H9 (cell line): ENCODE measurements at regions not wholly inside any gene's neighbourhood (a gene's known extent, or its start where the extent isn't known, plus 50 kb on each side); places are given as distances from the start of the nearest gene placed in this dataset.

Experiments used
- DNase-seq: peaks from one replicate; pipeline ENCODE4 v3.0.0-alpha.2; 2017
- H2AFZ ChIP-seq: one replicate; pipeline ENCODE4 v1.6.1; 2013; ENCODE audit warnings: mild to moderate bottlenecking, low read length, control low read depth, moderate library complexity
- H2AK5ac ChIP-seq: 2 replicates; pipeline ENCODE4 v1.6.1; 2013; ENCODE audit warnings: low read length, control low read depth, mixed read lengths; ENCODE audit not compliant: insufficient read length
- H2BK120ac ChIP-seq: one replicate; pipeline ENCODE4 v1.6.1; 2013; ENCODE audit warnings: low read depth, mild to moderate bottlenecking, low read length, control low read depth, inconsistent platforms; ENCODE audit not compliant: poor library complexity, severe bottlenecking
- H2BK12ac ChIP-seq: 2 replicates; pipeline ENCODE4 v1.6.1; 2013; ENCODE audit warnings: low read length, control low read depth, mixed read lengths, low read depth; ENCODE audit not compliant: insufficient read length
- H2BK15ac ChIP-seq: 2 replicates; pipeline ENCODE4 v1.6.1; 2013; ENCODE audit warnings: low read depth, low read length, control low read depth
- H2BK20ac ChIP-seq: one replicate; pipeline ENCODE4 v1.6.1; 2013; ENCODE audit warnings: low read depth, mild to moderate bottlenecking, low read length, control low read depth, inconsistent platforms; ENCODE audit not compliant: poor library complexity, severe bottlenecking
- H2BK5ac ChIP-seq: 2 replicates; pipeline ENCODE4 v1.6.1; 2013; ENCODE audit warnings: low read length, control low read depth, mixed read lengths; ENCODE audit not compliant: insufficient read length
- H3K14ac ChIP-seq: 2 replicates; pipeline ENCODE4 v1.6.1; 2013; ENCODE audit warnings: low read length, control low read depth; ENCODE audit not compliant: insufficient read depth
- H3K18ac ChIP-seq: 2 replicates; pipeline ENCODE4 v1.6.1; 2013; ENCODE audit warnings: low read depth, mild to moderate bottlenecking, mixed read lengths, low read length, control low read depth; ENCODE audit not compliant: insufficient read length
- H3K23ac ChIP-seq: 2 replicates; pipeline ENCODE4 v1.6.1; 2013; ENCODE audit warnings: low read length, control low read depth, mixed read lengths, low read depth; ENCODE audit not compliant: insufficient read length
- H3K23me2 ChIP-seq: 2 replicates; pipeline ENCODE4 v1.6.1; 2013; ENCODE audit warnings: low read depth, mild to moderate bottlenecking, mixed read lengths, low read length, control low read depth; ENCODE audit not compliant: insufficient read length, poor library complexity, severe bottlenecking
- H3K27ac ChIP-seq: 2 replicates; pipeline ENCODE4 v1.5.1; 2013; ENCODE audit warnings: low read length, control low read depth, mixed read lengths, low read depth; ENCODE audit not compliant: insufficient read length
- H3K27me3 ChIP-seq: 2 replicates; pipeline ENCODE4 v1.6.1; 2013; ENCODE audit warnings: low read length, control low read depth, inconsistent platforms; ENCODE audit not compliant: insufficient read depth
- H3K4ac ChIP-seq: 2 replicates; pipeline ENCODE4 v1.6.1; 2013; ENCODE audit warnings: low read depth, mild to moderate bottlenecking, control low read depth, inconsistent platforms, low read length, moderate library complexity
- H3K4me1 ChIP-seq: 2 replicates; pipeline ENCODE4 v1.6.1; 2013; ENCODE audit warnings: low read length, control low read depth, inconsistent platforms; ENCODE audit not compliant: insufficient read depth
- H3K4me2 ChIP-seq: 2 replicates; pipeline ENCODE4 v1.6.1; 2013; ENCODE audit warnings: low read length, control low read depth, mixed read lengths; ENCODE audit not compliant: insufficient read length, insufficient read depth
- H3K56ac ChIP-seq: 2 replicates; pipeline ENCODE4 v1.6.1; 2013; ENCODE audit warnings: low read depth, mild to moderate bottlenecking, mixed read lengths, low read length, control low read depth; ENCODE audit not compliant: insufficient read length
- H3K79me1 ChIP-seq: 2 replicates; pipeline ENCODE4 v1.6.1; 2013; ENCODE audit warnings: low read depth, mild to moderate bottlenecking, moderate library complexity, low read length, control low read depth, inconsistent platforms; ENCODE audit not compliant: insufficient read depth, poor library complexity, severe bottlenecking
- H3K79me2 ChIP-seq: 2 replicates; pipeline ENCODE4 v1.6.1; 2013; ENCODE audit warnings: low read length, control low read depth, inconsistent platforms; ENCODE audit not compliant: insufficient read depth
- H3K9ac ChIP-seq: 2 replicates; pipeline ENCODE4 v1.6.1; 2013; ENCODE audit warnings: low read length, control low read depth, mixed read lengths; ENCODE audit not compliant: insufficient read length; ENCODE audit errors: extremely low read depth
- H3K9me3 ChIP-seq: one replicate; pipeline ENCODE4 v1.6.1; 2013; ENCODE audit warnings: low read depth, low read length, inconsistent platforms; ENCODE audit not compliant: control insufficient read depth
- H3T11ph ChIP-seq: one replicate; pipeline ENCODE4 v1.6.1; 2013; ENCODE audit warnings: mild to moderate bottlenecking, low read length, control low read depth, inconsistent platforms
- H4K20me1 ChIP-seq: one replicate; pipeline ENCODE4 v1.6.1; 2013; ENCODE audit not compliant: control insufficient read depth, insufficient read length, insufficient read depth
- H4K5ac ChIP-seq: 2 replicates; pipeline ENCODE4 v1.6.1; 2013; ENCODE audit warnings: low read depth, mild to moderate bottlenecking, mixed read lengths, low read length, control low read depth; ENCODE audit not compliant: insufficient read length
- H4K8ac ChIP-seq: replicated peaks from 2 replicates; pipeline ENCODE4 v1.6.1; 2013; ENCODE audit warnings: low read length, control low read depth, mixed read lengths, low read depth; ENCODE audit not compliant: insufficient read length
- H4K91ac ChIP-seq: 2 replicates; pipeline ENCODE4 v1.6.1; 2013; ENCODE audit warnings: low read depth, mild to moderate bottlenecking, moderate library complexity, mixed read lengths, low read length, control low read depth; ENCODE audit not compliant: insufficient read length
- H3K27ac Mint-ChIP-seq, 3 experiments: 2 replicates in 2 of 3; 3 replicates in 1 of 3; pipeline ENCODE4 v1.8.0; 2020 to 2021; ENCODE audit warnings: mixed read lengths in 3 of 3, mild to moderate bottlenecking in 1 of 3, moderate library complexity in 1 of 3
- H3K27me3 Mint-ChIP-seq: 2 replicates; pipeline ENCODE4 v1.8.0; 2021; ENCODE audit warnings: low read depth, mild to moderate bottlenecking, moderate library complexity, mixed read lengths
- H3K36me3 Mint-ChIP-seq, 3 experiments: 2 replicates in 2 of 3; 3 replicates in 1 of 3; pipeline ENCODE4 v1.8.0; 2020 to 2021; ENCODE audit warnings: low read depth in 3 of 3, mixed read lengths in 3 of 3; ENCODE audit not compliant: insufficient read depth in 1 of 3
- H3K4me1 Mint-ChIP-seq, 2 experiments: 2 replicates each; pipeline ENCODE4 v1.8.0; 2020; ENCODE audit warnings: mixed read lengths in 2 of 2
- H3K4me3 Mint-ChIP-seq, 2 experiments: 2 replicates in 1 of 2; 3 replicates in 1 of 2; pipeline ENCODE4 v1.8.0; 2020 to 2021; ENCODE audit warnings: mild to moderate bottlenecking in 2 of 2, mixed read lengths in 2 of 2, moderate library complexity in 1 of 2
- H3K9me3 Mint-ChIP-seq, 2 experiments: 2 replicates in 1 of 2; 3 replicates in 1 of 2; pipeline ENCODE4 v1.8.0; 2020; ENCODE audit warnings: mild to moderate bottlenecking in 2 of 2, mixed read lengths in 2 of 2, moderate library complexity in 1 of 2
- CTCF ChIP-seq: fragments of 200-600 bp; sonication (generic); conservative IDR thresholded peaks from 3 replicates; pipeline ENCODE4 v1.8.0; 2021; ENCODE audit warnings: antibody characterized with exemption, mild to moderate bottlenecking
- WGBS: extraction: QIAGEN DNeasy Blood & Tissue Kit; methylation state at CpG from one replicate; pipeline ENCODE4 v1.1.7; 2013; ENCODE audit warnings: missing lambda C conversion rate, low lambda C conversion rate, mixed read lengths; ENCODE audit not compliant: insufficient read length; ENCODE audit errors: extremely low coverage; 5-methylcytosine and 5-hydroxymethylcytosine counted together

- no peak overlapping the region for H3K4me2 ChIP-seq
- no peaks in the 10 kb centered on the region for H3K27me3 ChIP-seq
- no peak overlapping the region for H2BK15ac ChIP-seq
- peaks cover 0 to 3% of the 10 kb centered on the region in 2 experiments; a peak in 1 of 5 replicates for H3K9me3 Mint-ChIP-seq
- no peak overlapping the region for H4K5ac ChIP-seq
- TF ChIP-seq CTCF: no peak
- H4K20me1 ChIP-seq: no peaks in the 10 kb centered on the region
- H3K18ac ChIP-seq: no peak overlapping the region
- no peaks in the 10 kb centered on the region for H3K4me1 ChIP-seq
- H2BK5ac ChIP-seq: no peak overlapping the region
- H3K14ac ChIP-seq: no peak overlapping the region
- no peak overlapping the region for H3K23ac ChIP-seq
- H4K91ac ChIP-seq: no peak overlapping the region
- peaks cover 3 to 17% of the 10 kb centered on the region in 2 experiments for H3K4me1 Mint-ChIP-seq
- no peak overlapping the region for H4K8ac ChIP-seq
- peak; percentile 10 for DNase-seq
- peaks cover 4% of the 10 kb centered on the region; the same call in 1 of the 2 replicates for H3K27me3 Mint-ChIP-seq
- no peaks in the 10 kb centered on the region; a peak in 1 of 7 replicates for H3K36me3 Mint-ChIP-seq
- H3K27ac Mint-ChIP-seq: no peak overlapping the region
- H3K27ac ChIP-seq: no peak overlapping the region
- no peak overlapping the region for H3K56ac ChIP-seq
- H3K79me2 ChIP-seq: no peaks in the 10 kb centered on the region
- no peaks in the 10 kb centered on the region for H3K23me2 ChIP-seq
- H2AK5ac ChIP-seq: no peak overlapping the region
- H2AFZ ChIP-seq: no peak overlapping the region
- no peak overlapping the region for H2BK20ac ChIP-seq
- WGBS: no CpG with 5 or more reads among the region's 10 CpGs
- no peak overlapping the region for H3K9ac ChIP-seq
- no peaks in the 10 kb centered on the region for H3K9me3 ChIP-seq
- no peak overlapping the region for H3K4me3 Mint-ChIP-seq
- no peaks in the 10 kb centered on the region for H3K79me1 ChIP-seq
- H2BK120ac ChIP-seq: no peak overlapping the region
- H3K4ac ChIP-seq: no peak overlapping the region
- no peak overlapping the region for H3T11ph ChIP-seq
- no peak overlapping the region for H2BK12ac ChIP-seq
Measured at GRCh38 chr19:31718898-31719297, 369.7 kb upstream of the TSHZ3 start.
